ENCODE measurements at regions not wholly inside any gene's neighbourhood (a gene's known extent, or its start where the extent isn't known, plus 50 kb on each side); places are given as distances from the start of the nearest gene placed in this dataset.

GRCh38 chr9:90271707-90272106 lies 370.9 kb downstream of the DIRAS2 start:
- Mint-ChIP-seq H3K27me3 (ENCODE audit: insufficient read depth, unreplicated experiment) (peaks cover 17% of the 10 kb centered on the region), H3K4me1 (ENCODE audit: insufficient read depth, unreplicated experiment) (no peaks in the 10 kb centered on the region), H3K9me3 (ENCODE audit: unreplicated experiment) (no peaks in the 10 kb centered on the region), H3K27ac (ENCODE audit: low read depth, unreplicated experiment) (no peak overlapping the region), H3K36me3 (ENCODE audit: insufficient read depth, unreplicated experiment) (no peaks in the 10 kb centered on the region), H3K4me3 (ENCODE audit: unreplicated experiment) (no peak overlapping the region)
- CTCF ChIA-PET: no interaction called here
- TF ChIP-seq CTCF (IDR thresholded peaks at IDR 0.05; ENCODE audit: unreplicated experiment): no peak
- intact Hi-C loops (cut with micrococcal nuclease): no loop called here
- BruUV-seq (replicated peaks): no TSS peak
- POLR2A ChIA-PET: no interaction called here
- no peak for DNase-seq (ENCODE audit: unreplicated experiment)

GRCh38 chr9:90274725-90275124 lies 367.9 kb downstream of the DIRAS2 start:
- Mint-ChIP-seq H3K36me3 (ENCODE audit: insufficient read depth, unreplicated experiment) (no peaks in the 10 kb centered on the region), H3K27ac (ENCODE audit: low read depth, unreplicated experiment) (no peak overlapping the region), H3K4me3 (ENCODE audit: unreplicated experiment) (no peak overlapping the region), H3K27me3 (ENCODE audit: insufficient read depth, unreplicated experiment) (peaks cover 46% of the 10 kb centered on the region), H3K4me1 (ENCODE audit: insufficient read depth, unreplicated experiment) (no peaks in the 10 kb centered on the region), H3K9me3 (ENCODE audit: unreplicated experiment) (no peaks in the 10 kb centered on the region)
- CTCF ChIA-PET: interaction anchor here (0.7 to 0.9 kb wide), 2 partner anchors 13 to 366 kb away, joined by 3 to 4 read pairs; no protein-coding TSS in a partner anchor
- no peak for DNase-seq (ENCODE audit: unreplicated experiment)
- no peak for TF ChIP-seq CTCF (IDR thresholded peaks at IDR 0.05; ENCODE audit: unreplicated experiment)
- POLR2A ChIA-PET: no interaction called here
- intact Hi-C loops (cut with micrococcal nuclease): no loop called here
- no TSS peak for BruUV-seq (replicated peaks)

GRCh38 chr9:90285946-90286345 lies 356.7 kb downstream of the DIRAS2 start:
- H3K36me3 Mint-ChIP-seq (ENCODE audit: insufficient read depth, unreplicated experiment): no peaks in the 10 kb centered on the region
- peaks cover 66% of the 10 kb centered on the region for H3K27me3 Mint-ChIP-seq (ENCODE audit: insufficient read depth, unreplicated experiment)
- BruUV-seq (replicated peaks): no TSS peak
- H3K27ac Mint-ChIP-seq (ENCODE audit: low read depth, unreplicated experiment): no peak overlapping the region
- H3K4me1 Mint-ChIP-seq (ENCODE audit: insufficient read depth, unreplicated experiment): no peaks in the 10 kb centered on the region
- DNase-seq (ENCODE audit: unreplicated experiment): no peak
- intact Hi-C loops (cut with micrococcal nuclease): no loop called here
- peaks cover 4% of the 10 kb centered on the region for H3K9me3 Mint-ChIP-seq (ENCODE audit: unreplicated experiment)
- ChIA-PET POLR2A (no interaction called here), CTCF (no interaction called here)
- no peak overlapping the region for H3K4me3 Mint-ChIP-seq (ENCODE audit: unreplicated experiment)
- no peak for TF ChIP-seq CTCF (IDR thresholded peaks at IDR 0.05; ENCODE audit: unreplicated experiment)

- TF ChIP-seq CTCF (IDR thresholded peaks at IDR 0.05; ENCODE audit: unreplicated experiment): no peak
- Mint-ChIP-seq H3K27me3 (ENCODE audit: insufficient read depth, unreplicated experiment) (peaks cover 70% of the 10 kb centered on the region), H3K9me3 (ENCODE audit: unreplicated experiment) (no peaks in the 10 kb centered on the region), H3K4me3 (ENCODE audit: unreplicated experiment) (no peak overlapping the region), H3K4me1 (ENCODE audit: insufficient read depth, unreplicated experiment) (no peaks in the 10 kb centered on the region), H3K36me3 (ENCODE audit: insufficient read depth, unreplicated experiment) (no peaks in the 10 kb centered on the region), H3K27ac (ENCODE audit: low read depth, unreplicated experiment) (no peak overlapping the region)
- POLR2A ChIA-PET: interaction anchor here (0.7 kb wide), 1 partner anchor 292 kb away, joined by 3 read pairs; no protein-coding TSS in a partner anchor
- no TSS peak for BruUV-seq (replicated peaks)
- intact Hi-C loops (cut with micrococcal nuclease): no loop called here
- no peak for DNase-seq (ENCODE audit: unreplicated experiment)
- CTCF ChIA-PET: interaction anchor here (0.7 kb wide), 2 partner anchors 13 to 181 kb away, joined by 3 read pairs; no protein-coding TSS in a partner anchor
Measured at GRCh38 chr9:90287567-90288274, 354.9 kb downstream of the DIRAS2 start.

Data from MCF 10A (cell line).